Thyroid gland (tissue), 4 donors: ENCODE measurements at regions not wholly inside any gene's neighbourhood (a gene's known extent, or its start where the extent isn't known, plus 50 kb on each side); places are given as distances from the start of the nearest gene placed in this dataset.

Source experiments
- POLR2A ChIP-seq, 2 donors: fragments of 450-650 bp; IDR thresholded peaks; one replicate each; pipeline ENCODE4 v1.6.1; 2017; ENCODE audit warnings: antibody characterized with exemption in 2 of 2, mild to moderate bottlenecking in 2 of 2, moderate library complexity in 1 of 2
- TF ChIP-seq, protein P1 (sequence below), 6 experiments: fragments of 200-600 bp in 3 of 6; fragments of 450-650 bp in 3 of 6; sonication (generic) in 3 of 6; IDR thresholded peaks; one replicate each; pipeline ENCODE4 v1.5.1; 2016 to 2019; ENCODE audit warnings: antibody characterized with exemption in 6 of 6, mild to moderate bottlenecking in 2 of 6, inconsistent platforms in 1 of 6, moderate library complexity in 1 of 6

DNA sequence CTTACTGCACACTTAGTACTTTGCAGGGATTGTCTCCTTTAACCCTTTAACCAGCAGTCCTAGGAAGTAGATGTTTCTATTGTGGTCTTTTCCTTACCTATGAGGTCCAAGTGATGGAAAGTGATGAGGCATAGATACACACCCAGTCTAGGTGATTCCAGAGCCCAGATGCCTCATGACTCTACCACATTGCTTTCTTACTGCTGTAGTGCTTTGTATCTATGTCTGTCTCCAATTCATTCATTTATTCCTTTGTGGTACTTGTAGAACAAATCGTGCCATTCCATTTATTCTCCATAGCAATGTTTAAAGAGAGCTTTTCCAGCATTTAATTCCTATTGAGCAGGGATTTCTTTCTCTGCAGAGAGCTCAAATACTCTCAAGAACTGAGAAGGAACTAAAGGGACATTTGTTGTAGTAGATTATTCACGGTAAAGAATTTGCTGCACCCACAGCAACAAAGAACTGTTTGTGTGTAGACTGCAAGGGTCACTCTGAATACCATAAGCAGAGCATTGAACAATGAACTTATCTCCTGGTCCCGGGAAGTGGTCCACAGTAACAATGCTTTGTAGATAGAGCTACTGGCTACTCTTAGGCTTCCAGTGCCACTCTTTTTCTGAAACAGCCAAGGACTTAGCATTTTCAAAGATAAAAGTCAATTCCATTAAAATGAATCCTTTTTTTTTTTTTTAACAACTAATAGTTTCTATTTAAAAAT lies 337.0 kb downstream of the PTEN start:
- no peak for TF ChIP-seq POLR2A (IDR thresholded peaks at IDR 0.05)
- TF ChIP-seq, protein P1, sequence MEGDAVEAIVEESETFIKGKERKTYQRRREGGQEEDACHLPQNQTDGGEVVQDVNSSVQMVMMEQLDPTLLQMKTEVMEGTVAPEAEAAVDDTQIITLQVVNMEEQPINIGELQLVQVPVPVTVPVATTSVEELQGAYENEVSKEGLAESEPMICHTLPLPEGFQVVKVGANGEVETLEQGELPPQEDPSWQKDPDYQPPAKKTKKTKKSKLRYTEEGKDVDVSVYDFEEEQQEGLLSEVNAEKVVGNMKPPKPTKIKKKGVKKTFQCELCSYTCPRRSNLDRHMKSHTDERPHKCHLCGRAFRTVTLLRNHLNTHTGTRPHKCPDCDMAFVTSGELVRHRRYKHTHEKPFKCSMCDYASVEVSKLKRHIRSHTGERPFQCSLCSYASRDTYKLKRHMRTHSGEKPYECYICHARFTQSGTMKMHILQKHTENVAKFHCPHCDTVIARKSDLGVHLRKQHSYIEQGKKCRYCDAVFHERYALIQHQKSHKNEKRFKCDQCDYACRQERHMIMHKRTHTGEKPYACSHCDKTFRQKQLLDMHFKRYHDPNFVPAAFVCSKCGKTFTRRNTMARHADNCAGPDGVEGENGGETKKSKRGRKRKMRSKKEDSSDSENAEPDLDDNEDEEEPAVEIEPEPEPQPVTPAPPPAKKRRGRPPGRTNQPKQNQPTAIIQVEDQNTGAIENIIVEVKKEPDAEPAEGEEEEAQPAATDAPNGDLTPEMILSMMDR (IDR thresholded peaks at IDR 0.05): no peak
